Left kidney (tissue), 1 donor: ENCODE measurements at regions not wholly inside any gene's neighbourhood (a gene's known extent, or its start where the extent isn't known, plus 50 kb on each side); places are given as distances from the start of the nearest gene placed in this dataset.
"Not testable (repeated sequence)": the region's sequence is repeated elsewhere in the genome, so short reads cannot be mapped to it uniquely, and the experiment has no call there.

Source experiments
- DNase-seq: peaks from one replicate; pipeline ENCODE4 v3.0.0-alpha.2; 2013

GRCh38 chr21:35491114-35491513 is 442.0 kb upstream of the RUNX1 start:
- DNase-seq = no peak

DNA sequence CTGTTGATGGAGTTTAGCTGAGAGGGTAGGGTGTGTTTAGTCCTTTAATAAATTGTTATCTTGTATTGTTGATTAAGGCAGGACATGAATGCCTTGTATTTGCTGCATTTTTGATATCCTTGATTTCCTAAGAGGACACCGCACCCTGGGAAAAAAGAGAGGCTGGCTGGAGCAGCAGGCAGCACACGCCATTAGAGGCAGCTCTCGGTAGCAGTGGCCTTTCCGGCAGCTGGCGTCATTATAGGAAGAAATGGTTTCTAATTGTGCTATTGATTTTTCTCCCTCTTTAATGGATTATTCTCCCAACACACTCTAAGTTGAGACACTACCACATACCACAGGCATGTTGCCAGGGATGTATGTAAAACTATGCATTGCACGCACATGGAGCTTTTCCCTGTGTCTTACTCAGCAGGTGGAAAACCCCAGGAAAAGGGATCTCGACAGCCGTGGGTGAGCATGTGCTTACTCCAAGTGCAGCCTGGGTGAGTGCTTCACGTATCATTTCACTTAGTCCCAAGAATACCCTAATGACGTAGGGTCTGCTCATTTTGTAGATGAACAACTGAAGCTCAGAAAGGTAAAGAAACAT is 440.4 kb upstream of the RUNX1 start:
- DNase-seq = no peak

GRCh38 chr21:35488946-35489345 is 439.8 kb upstream of the RUNX1 start:
- DNase-seq = no peak

DNA sequence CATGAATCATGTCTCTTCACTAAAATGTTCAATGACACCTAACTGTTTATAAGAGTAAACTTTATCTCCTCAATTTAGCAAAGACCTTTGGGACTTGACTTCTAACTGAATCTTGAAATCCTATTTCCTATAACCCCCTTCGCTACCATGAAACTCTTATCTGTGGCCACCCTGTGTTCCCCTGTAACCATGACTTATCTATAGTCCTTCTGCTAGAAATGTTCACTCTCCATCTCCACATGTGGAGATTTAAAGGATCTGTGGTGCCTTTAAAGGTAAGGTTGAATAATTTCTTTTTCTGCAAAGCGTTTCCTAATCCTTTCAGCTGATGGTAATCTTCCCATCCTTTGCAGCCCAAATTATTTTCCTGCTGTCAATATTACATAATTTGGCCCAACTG is 436.3 kb upstream of the RUNX1 start:
- DNase-seq = no peak

DNA sequence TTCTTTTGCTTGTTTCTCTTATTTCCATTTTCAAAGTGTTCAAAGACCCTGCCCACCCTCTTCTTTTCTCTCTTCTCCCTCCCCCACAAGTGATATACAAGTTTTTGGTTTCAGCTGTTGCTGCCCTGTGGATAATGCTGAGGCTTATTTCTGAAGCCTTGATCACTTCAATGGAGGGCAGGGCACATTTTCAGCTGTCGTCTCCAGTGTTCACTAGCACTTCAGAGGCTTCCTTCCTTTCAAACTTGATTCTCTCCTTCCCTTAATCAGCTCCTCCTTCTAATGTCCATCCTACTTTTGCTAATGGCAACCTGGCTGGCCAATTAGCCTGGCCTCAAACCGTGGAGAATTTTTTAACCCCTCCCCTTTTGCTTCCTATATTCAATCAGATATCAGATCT is 435.7 kb upstream of the RUNX1 start:
- DNase-seq = no peak

- no peak for DNase-seq
These were observed 434.9 kb upstream of the RUNX1 start for GRCh38 chr21:35484032-35484431.

GRCh38 chr21:35482933-35483662 is 434.0 kb upstream of the RUNX1 start:
- no peak for DNase-seq

- DNase-seq = no peak
These were observed 433.0 kb upstream of the RUNX1 start for GRCh38 chr21:35482096-35482495.

- no peak for DNase-seq
These were observed 431.9 kb upstream of the RUNX1 start for GRCh38 chr21:35481005-35481404.

DNA sequence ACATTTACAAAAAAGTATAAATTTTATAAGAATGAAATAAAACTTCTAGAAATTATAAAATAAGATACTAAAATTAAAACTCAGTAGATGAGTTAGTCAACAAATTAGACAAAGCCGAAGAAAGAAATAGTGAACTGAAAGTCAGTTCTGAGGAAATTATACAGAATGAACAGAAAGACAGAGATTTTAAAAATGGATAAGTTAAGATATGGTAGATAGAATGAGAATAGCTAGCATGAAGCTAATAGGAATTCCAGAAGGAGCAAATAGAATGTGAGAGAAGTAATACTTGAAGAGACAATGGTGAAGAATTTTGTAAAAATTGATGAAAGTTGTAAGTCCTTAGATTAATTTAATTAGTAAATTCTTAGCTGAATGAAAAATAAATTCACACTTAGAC is 430.4 kb upstream of the RUNX1 start:
- DNase-seq = no peak

GRCh38 chr21:35479065-35479448 is 430.0 kb upstream of the RUNX1 start:
- no peak for DNase-seq

- DNase-seq = no peak
These were observed 429.3 kb upstream of the RUNX1 start for GRCh38 chr21:35478161-35479064.

GRCh38 chr21:35477622-35478021 is 428.5 kb upstream of the RUNX1 start:
- DNase-seq = no peak

GRCh38 chr21:35476621-35477395 is 427.7 kb upstream of the RUNX1 start:
- DNase-seq = no peak

GRCh38 chr21:35475762-35476161 is 426.7 kb upstream of the RUNX1 start:
- DNase-seq = no peak

GRCh38 chr21:35475009-35475408 is 425.9 kb upstream of the RUNX1 start:
- DNase-seq = no peak

GRCh38 chr21:35473496-35473895 is 424.4 kb upstream of the RUNX1 start:
- no peak for DNase-seq

DNA sequence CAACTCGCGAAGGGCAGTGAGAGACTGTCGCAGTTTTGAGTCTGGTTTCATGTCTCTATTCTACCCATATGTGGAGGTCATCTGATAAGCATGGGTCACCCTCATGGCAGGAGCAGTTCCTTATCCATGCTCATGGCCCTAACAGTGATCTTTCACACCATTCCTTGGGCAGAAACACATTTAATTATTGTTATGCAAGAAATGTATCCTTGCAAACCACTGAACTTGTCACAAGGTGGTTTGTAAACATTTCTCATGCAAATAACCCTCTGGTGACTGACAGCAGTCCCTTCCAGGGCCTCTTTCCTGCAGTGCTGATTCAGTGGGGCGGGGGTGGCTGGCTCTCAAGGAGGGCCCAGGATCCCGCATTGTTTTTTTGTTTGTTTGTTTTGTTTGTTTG is 421.4 kb upstream of the RUNX1 start:
- DNase-seq = no peak

- no peak for DNase-seq
These were observed 420.4 kb upstream of the RUNX1 start for GRCh38 chr21:35469498-35469897.

DNA sequence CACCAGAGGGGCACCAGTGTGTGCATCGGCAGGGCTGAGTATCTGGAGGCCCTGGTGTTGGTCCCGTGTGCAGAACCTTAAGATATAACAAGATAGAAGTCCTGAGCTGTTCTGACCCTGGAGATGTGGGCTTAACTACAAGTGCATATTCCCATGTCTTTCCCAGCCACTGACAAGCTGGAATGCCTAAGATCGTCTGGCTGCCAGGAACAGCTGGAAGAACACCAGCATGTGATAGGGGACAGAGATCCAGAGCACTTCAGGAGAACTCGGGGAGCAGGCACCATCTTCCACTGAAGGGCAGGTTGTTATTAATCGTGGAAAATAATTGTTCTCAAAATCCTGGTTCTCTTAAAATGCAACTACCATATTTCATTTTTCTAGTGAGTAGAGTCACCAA is 419.9 kb upstream of the RUNX1 start:
- DNase-seq = no peak

DNA sequence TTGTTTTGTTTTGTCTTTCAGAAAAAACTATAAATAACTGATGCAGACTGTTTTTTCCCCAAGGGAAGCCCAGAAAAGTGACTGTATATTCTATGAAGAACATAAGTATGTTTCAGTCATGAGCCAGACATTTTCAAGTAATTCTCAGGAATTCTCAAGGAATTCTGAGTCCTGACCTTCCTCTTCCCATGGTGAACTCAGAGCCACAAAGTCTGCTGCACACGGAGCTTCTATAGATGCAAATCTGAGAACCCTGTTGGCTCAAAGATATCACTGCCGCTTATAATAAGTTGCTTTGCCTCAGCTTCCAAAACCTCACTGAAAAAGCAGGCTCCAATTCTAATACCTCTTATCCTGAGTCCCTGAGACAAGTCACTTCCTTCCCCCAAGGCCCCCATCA is 418.5 kb upstream of the RUNX1 start:
- no peak for DNase-seq

DNA sequence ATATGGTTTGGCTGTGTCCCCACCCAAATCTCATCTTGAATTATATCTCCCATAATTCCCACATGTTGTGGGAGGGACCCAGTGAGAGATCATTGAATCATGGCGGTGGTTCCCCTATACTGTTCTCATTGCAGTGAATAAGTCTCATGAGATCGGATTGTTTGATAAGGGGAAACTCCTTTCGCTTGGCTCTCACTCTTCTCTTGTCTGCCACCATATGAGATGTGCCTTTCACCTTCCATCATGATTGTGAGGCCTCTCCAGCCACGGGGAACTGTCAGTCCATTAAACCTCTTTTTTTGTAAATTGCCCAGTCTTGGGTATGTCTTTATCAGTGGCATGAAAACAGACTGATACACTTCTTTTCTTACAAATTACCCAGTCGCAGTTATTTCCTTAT is 417.6 kb upstream of the RUNX1 start:
- not testable (repeated sequence) for DNase-seq
